Stomach (tissue), 8 donors: ENCODE measurements at regions not wholly inside any gene's neighbourhood (a gene's known extent, or its start where the extent isn't known, plus 50 kb on each side); places are given as distances from the start of the nearest gene placed in this dataset.

Experiments
- DNase-seq, 2 donors: peaks; one replicate each; pipeline versions ENCODE4 v3.0.0 to v3.0.0-alpha.2; 2013 to 2019
- H3K27ac ChIP-seq, 5 donors: fragments of 200-600 bp in 4 of 5; sonication (generic) in 4 of 5; one replicate each; pipeline ENCODE4 v1.5.1; 2013 to 2019; ENCODE audit warnings: mild to moderate bottlenecking in 1 of 5, moderate library complexity in 1 of 5
- H3K27me3 ChIP-seq, 3 donors: fragments of 200-600 bp; sonication (generic); one replicate each; pipeline ENCODE4 v1.5.1; 2017 to 2019; ENCODE audit warnings: mixed run types in 1 of 3
- H3K36me3 ChIP-seq, 4 donors: fragments of 200-600 bp; sonication (generic); 1 replicate in 3 of 4; 2 replicates in 1 of 4; pipeline ENCODE4 v1.5.1; 2016 to 2019
- H3K4me1 ChIP-seq, 4 donors: fragments of 200-600 bp; sonication (generic); one replicate each; pipeline ENCODE4 v1.5.1; 2016 to 2019
- H3K4me3 ChIP-seq, 4 donors: fragments of 200-600 bp; sonication (generic) in 3 of 4; one replicate each; pipeline ENCODE4 v1.5.1; 2016 to 2019; ENCODE audit warnings: mild to moderate bottlenecking in 1 of 4
- H3K9me3 ChIP-seq, 4 donors: fragments of 200-600 bp; sonication (generic); one replicate each; pipeline ENCODE4 v1.5.1; 2016 to 2019
- EP300 ChIP-seq: sonication (generic); formaldehyde crosslinking; IDR thresholded peaks from one replicate; pipeline ENCODE4 v1.6.1; 2017; ENCODE audit warnings: antibody characterized with exemption
- POLR2A ChIP-seq, 4 donors: fragments of 450-650 bp; IDR thresholded peaks; one replicate each; pipeline ENCODE4 v1.6.1; 2016; ENCODE audit warnings: antibody characterized with exemption in 4 of 4, control low read depth in 2 of 4, mild to moderate bottlenecking in 1 of 4, moderate library complexity in 1 of 4
- POLR2AphosphoS5 ChIP-seq, 3 donors: sonication (generic); formaldehyde crosslinking; IDR thresholded peaks; one replicate each; pipeline ENCODE4 v1.6.1; 2016; ENCODE audit warnings: antibody characterized with exemption in 3 of 3
- WGBS, 5 donors: extraction: QIAGEN DNeasy Blood & Tissue Kit in 3 of 5; methylation state at CpG; one replicate each; pipeline versions ENCODE4 v1.1.5 to v1.1.7; 2013 to 2018; 5-methylcytosine and 5-hydroxymethylcytosine counted together
- intact Hi-C: fragments of 100-400 bp; cut with DNase I; formaldehyde crosslinking; loops from one replicate; pipeline ENCODE4 v1.15.1; 2023; ENCODE audit warnings: low total_unique reads
- TF ChIP-seq, protein P1 (sequence below), 7 experiments: fragments of 450-650 bp in 4 of 7; fragments of 200-600 bp in 3 of 7; sonication (generic) in 3 of 7; IDR thresholded peaks; one replicate each; pipeline ENCODE4 v1.5.1; 2016 to 2019; ENCODE audit warnings: antibody characterized with exemption in 7 of 7, control low read depth in 2 of 7, mild to moderate bottlenecking in 1 of 7
- donor health status: healthy with polysubstance abuse.
- donor health status: Bipolar disorder and iron deficiency.
- donor health status: healthy.

DNA sequence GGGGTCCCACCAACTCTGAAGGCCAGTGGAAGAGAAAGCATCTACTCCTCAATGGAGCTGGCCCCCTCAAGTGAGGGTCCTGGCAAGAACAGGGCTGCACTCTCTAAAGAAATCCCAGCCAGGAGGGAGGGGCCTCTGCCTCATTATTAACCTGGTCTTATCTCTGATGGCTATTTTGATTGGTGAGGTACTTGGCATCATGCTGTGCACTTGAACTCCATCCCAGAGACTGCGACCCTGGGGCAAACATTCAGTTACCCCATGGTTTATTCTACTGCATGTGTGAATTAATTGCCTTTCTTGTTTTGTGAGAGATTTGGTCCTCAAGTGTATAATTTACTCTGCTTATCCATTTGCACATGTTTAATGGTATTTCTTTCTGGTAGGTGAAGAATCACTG lies 55.0 kb upstream of the ETV3 start:
- peaks cover 0 to 14% (median 8%) of the 10 kb centered on the region in 4 donors for H3K4me1 ChIP-seq
- intact Hi-C loops, result loop anchor here (10.0 kb wide), 1 partner anchor 172 kb away; no protein-coding TSS in a partner anchor

DNA sequence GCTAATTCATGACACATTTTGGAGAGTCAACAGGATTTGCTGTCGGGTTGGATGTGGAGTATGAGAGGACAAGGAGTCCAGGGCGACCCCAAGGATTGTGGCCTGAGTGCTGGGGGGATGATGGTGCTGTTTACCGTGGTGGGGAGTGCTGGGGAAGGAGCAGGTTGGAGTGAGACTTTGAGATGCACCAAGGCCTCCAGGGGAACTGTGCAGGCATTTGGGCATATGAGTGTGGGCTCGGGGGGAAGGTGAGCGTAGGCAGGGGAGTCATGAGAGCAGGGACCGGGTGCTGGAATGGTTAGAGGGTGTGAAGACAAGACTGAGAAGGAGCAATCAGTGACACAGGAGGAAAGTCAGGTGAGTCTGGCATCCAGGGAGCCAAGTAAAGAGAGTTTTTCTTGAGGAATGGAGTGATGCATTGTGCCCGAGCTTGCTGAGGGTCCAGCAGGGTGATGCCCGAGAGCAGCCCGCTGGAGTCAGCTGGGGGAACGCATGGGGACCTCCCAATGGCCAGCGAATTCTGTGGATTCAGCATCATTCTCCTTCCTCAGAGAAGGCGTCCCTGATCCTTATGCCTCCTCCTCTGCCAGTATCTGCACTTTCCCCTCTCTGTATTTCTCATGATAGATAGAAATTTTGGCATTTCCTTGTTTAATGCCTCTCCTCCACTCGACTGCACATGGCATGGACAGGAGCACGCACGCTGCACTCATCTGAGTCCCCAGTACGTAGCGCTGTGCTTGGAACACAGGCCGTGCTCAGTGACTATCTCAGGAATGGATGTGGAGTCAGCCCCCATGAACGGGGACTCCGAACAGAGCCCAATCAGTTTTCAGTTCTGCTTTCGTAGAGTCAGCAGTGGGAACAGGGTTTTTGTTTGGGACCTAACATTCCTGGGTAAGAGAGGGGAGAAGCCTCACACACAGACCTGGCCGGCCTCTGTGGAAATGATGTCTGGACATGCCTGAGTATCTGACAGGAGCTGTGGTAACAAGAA lies 52.1 kb upstream of the ETV3 start:
- intact Hi-C loops, result loop anchor here (10.0 kb wide), 1 partner anchor 175 kb away; no protein-coding TSS in a partner anchor
- Histone ChIP-seq H3K27ac (no peak overlapping the region), H3K36me3 (no peaks in the 10 kb centered on the region), H3K4me3 (no peak overlapping the region), H3K27me3 (peaks cover 0 to 41% (median 13%) of the 10 kb centered on the region in 3 donors), H3K4me1 (peaks cover 0 to 8% (median 5%) of the 10 kb centered on the region in 4 donors), H3K9me3 (no peaks in the 10 kb centered on the region)
- no peak for DNase-seq
- WGBS, 5 donors, result 83 to 86% (median 84%) methylated on average over 22 of the region's 22 CpGs
- TF ChIP-seq POLR2AphosphoS5 (IDR thresholded peaks at IDR 0.05) (no peak), EP300 (no peak), POLR2A (IDR thresholded peaks at IDR 0.05) (no peak)
- TF ChIP-seq, protein P1, sequence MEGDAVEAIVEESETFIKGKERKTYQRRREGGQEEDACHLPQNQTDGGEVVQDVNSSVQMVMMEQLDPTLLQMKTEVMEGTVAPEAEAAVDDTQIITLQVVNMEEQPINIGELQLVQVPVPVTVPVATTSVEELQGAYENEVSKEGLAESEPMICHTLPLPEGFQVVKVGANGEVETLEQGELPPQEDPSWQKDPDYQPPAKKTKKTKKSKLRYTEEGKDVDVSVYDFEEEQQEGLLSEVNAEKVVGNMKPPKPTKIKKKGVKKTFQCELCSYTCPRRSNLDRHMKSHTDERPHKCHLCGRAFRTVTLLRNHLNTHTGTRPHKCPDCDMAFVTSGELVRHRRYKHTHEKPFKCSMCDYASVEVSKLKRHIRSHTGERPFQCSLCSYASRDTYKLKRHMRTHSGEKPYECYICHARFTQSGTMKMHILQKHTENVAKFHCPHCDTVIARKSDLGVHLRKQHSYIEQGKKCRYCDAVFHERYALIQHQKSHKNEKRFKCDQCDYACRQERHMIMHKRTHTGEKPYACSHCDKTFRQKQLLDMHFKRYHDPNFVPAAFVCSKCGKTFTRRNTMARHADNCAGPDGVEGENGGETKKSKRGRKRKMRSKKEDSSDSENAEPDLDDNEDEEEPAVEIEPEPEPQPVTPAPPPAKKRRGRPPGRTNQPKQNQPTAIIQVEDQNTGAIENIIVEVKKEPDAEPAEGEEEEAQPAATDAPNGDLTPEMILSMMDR (IDR thresholded peaks at IDR 0.05), result no peak

More for the DNA sequence above, 55.0 kb upstream of the ETV3 start:
- Histone ChIP-seq H3K27ac (no peak overlapping the region), H3K27me3 (peaks cover 0 to 39% (median 20%) of the 10 kb centered on the region in 3 donors), H3K4me3 (no peak overlapping the region), H3K36me3 (no peaks in the 10 kb centered on the region), H3K9me3 (no peaks in the 10 kb centered on the region)
- TF ChIP-seq, protein P1 (IDR thresholded peaks at IDR 0.05), result no peak
- no peak for DNase-seq
- WGBS, 5 donors, result 13 to 33% (median 24%) methylated on average over 1 of the region's 1 CpG

DNA sequence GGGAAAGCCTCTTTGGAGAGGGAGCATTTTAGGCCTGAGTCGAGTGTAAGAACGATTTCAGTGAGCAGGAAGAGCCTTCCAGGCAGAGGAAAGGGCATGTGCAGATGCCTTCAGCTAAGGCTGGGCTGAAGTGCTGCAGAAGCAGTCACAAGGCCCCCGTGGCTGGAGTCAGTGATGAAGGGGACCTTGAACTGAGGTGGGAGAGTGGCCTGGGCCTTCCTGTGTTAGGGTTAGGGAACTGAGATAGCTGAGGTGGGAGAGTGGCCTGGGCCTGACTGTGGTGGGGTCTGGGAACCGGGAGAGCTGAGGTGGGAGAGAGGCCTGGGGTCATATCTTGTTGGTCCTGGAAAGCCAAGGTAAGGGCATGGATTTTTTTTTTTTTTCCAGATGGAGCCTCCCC lies 50.9 kb upstream of the ETV3 start:
- no peak for DNase-seq
- H3K36me3 ChIP-seq, result no peaks in the 10 kb centered on the region
- H3K27me3 ChIP-seq, result peaks cover 0 to 35% (median 3%) of the 10 kb centered on the region in 3 donors
- TF ChIP-seq, protein P1 (IDR thresholded peaks at IDR 0.05), result no peak
- TF ChIP-seq POLR2A (IDR thresholded peaks at IDR 0.05) (no peak), EP300 (no peak), POLR2AphosphoS5 (IDR thresholded peaks at IDR 0.05) (no peak)
- no peak overlapping the region for H3K27ac ChIP-seq
- no peak overlapping the region for H3K4me3 ChIP-seq
- no peaks in the 10 kb centered on the region for H3K9me3 ChIP-seq
- intact Hi-C loops, result no loop called here
- H3K4me1 ChIP-seq, result peaks cover 0 to 5% (median 0%) of the 10 kb centered on the region in 4 donors
- WGBS, 5 donors, result 68 to 82% (median 79%) methylated on average over 4 of the region's 4 CpGs
